Activated naive CD4-positive, alpha-beta T cell treated with Interleukin-2 at 50 U/mL for 16 hours (primary cell): ENCODE measurements at regions not wholly inside any gene's neighbourhood (a gene's known extent, or its start where the extent isn't known, plus 50 kb on each side); places are given as distances from the start of the nearest gene placed in this dataset.

Experiments used
- DNase-seq: peaks from one replicate; pipeline ENCODE4 v3.0.0-alpha.2; 2020

DNA sequence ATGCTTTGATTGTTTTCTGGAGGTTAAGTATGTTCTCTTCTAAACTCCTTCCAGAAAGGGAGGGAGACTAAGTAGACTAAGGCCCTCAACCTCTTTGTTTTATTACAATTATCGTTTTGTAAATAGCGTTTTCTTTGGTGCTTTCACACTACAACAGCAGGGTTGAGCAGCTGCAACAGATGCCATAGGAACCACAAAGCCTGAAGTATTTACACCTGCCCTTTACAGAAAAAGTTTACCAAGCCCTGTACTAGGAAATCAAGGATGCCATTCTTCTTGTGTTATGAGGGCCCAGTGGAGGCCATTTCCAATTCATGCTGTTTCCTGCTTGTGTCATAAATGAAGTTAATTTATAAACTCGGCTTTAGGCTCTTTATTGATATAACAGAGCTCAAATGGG lies 914.8 kb downstream of the DCDC2C start:
- no peak for DNase-seq

GRCh38 chr2:4618630-4619228 lies 915.4 kb downstream of the DCDC2C start:
- no peak for DNase-seq

DNA sequence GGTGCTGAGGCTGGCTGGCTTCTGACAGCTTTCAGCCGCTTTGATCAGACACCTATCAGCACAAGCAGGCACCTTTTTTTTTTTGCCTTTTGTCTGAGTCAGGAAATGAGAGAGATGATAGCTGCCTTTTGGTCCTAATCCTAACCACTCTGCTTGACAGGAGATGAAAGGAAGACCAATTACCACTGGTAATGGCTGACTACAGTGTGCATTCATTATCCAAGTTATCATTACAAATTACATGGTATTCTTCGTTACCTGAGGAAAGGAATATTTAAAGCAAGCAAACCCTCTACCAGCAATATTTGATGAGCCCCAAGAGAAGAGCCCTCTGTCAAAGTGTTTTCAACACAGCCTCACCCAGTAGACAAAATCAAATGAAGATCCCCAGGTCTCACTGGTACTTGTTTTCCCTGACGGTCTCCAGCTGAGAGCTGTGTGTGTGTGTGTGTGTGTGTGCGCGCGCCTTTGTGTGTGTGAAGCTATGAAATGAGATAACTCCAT lies 925.7 kb downstream of the DCDC2C start:
- DNase-seq = no peak

GRCh38 chr2:4635289-4635688 lies 931.9 kb downstream of the DCDC2C start:
- DNase-seq = no peak

DNA sequence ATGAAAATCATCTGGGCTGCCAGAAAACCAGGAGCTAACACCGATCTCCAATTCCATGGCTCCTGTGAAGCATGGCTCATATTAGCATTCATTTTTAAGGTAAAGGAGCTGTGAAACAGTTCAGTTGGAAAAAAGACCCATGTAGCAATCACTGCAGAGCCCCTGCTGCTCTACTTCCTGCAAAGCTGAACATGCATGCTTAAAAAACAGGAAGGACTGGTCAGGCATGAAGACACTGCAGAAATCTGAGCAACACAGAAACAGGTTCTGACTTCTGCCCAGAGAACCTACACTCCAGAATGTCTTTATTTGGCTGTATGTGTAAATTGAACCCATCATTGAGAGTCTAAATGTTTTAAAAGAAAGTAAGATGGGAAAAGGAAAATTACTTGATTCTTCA lies 950.6 kb downstream of the DCDC2C start:
- no peak for DNase-seq

DNA sequence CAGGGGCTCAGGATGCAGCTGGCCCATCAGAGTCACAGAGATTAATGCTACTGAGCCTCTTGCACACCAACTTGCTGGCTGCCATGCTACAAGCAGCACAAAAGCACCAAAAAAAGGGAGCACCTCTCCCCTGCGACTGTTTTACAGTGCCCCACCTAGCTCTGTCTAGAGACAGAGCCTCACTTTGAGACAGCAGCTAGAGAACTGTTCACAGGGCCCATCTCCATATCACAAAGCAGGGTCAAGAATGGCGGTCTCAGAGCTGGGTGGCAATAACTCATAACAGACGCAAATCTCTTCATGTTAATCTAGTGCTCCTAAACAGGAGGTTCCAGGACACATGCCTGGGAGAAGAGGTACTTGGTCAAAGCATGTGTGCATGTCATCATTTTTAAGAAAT lies 953.0 kb downstream of the DCDC2C start:
- DNase-seq = no peak

DNA sequence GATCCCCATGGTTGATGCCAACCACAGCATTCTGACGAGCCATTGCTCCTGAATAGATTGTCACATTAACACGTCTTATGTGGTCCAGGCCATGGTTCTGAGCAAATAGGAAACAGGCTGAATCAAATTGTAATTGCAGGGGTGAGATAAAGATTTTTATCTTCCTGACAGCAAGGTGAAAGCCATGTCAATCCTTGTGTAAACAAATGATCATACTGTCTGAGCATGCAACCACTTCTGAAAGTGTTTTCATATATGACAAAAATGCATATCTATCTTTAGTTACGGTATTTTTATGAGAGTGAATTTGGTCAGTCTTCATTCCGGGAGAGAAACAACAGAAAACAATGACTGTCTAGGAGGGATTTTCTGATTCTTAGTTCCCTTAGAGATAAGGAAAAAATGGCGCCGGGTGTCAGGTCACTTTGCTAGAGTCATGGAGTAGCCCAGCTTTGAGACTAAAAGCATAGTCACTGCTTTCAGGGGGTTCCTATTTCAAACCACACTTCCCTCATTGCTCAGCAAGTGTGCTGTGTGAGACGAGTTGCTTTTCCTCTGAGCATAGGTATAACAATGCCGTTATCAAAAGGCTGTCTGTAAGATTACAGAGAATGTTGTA lies 958.9 kb downstream of the DCDC2C start:
- no peak for DNase-seq

- DNase-seq = no peak
Measured at GRCh38 chr2:4668381-4668780, 965.0 kb downstream of the DCDC2C start.

- DNase-seq = no peak
Measured at GRCh38 chr2:4670331-4670730, 967.0 kb downstream of the DCDC2C start.

GRCh38 chr2:4673025-4673489 lies 969.7 kb downstream of the DCDC2C start:
- no peak for DNase-seq

DNA sequence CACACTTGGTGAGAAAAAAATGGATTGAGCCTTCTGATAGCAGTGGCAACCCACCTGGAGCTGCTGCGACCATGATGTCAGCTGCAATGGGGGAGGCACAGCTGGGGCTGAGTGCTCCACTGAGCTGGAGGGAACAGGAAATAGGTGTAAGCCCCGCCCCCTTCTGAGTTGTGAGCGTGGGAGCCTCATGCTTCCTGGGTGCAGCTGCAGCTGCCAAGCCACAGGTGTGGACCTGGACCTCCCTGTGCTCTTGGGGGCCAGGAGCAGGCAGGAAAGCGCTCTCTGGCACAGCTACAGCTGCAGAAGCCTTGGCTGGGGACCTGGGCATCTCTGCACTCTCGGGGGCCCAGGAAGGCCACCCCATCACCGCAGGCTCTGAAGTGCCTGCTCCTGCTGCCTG lies 970.6 kb downstream of the DCDC2C start:
- DNase-seq = peak; percentile 7

DNA sequence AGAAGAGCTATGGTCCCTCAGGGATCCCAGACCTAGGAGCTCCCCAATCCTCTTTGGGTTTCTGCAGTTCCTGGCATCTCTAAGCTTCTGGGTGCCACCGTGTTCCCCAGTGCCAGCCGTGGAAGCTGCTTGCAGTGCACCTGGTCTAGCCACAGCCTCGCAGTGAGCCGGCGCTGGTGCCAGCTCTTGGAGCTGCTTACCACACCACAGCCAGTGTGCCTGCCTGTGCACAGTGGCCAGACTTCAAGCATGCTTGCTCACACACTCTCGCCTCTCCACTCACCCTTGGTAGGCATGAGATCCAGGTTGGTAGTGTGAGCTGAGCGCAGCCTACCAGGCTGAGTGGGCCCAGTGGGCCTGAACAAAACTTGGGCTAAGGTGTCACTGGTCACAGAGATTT lies 971.9 kb downstream of the DCDC2C start:
- no peak for DNase-seq

DNA sequence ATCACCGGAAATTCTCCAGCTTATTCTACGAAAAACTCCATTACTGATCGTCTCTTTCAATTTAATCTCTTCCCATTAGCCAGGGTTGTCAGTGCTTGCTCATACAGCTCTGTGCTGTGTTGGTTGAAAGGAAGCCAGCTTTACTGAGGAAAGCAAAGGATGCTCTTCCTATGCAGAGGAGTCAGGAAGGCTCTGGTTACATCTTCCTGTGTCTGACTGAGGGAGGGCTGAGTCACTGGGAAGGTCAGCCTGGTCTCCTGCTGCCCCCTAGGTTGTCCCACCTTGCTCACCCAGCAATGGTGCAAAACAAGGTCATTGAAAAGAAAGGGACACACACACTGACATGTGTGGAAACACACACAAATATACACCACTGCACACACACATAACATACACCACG lies 975.6 kb downstream of the DCDC2C start:
- no peak for DNase-seq

GRCh38 chr2:4679391-4679790 lies 976.0 kb downstream of the DCDC2C start:
- no peak for DNase-seq

GRCh38 chr2:4684921-4685320 lies 981.5 kb downstream of the DCDC2C start:
- no peak for DNase-seq

- DNase-seq = no peak
Measured at GRCh38 chr2:4690913-4691312, 987.5 kb downstream of the DCDC2C start.

DNA sequence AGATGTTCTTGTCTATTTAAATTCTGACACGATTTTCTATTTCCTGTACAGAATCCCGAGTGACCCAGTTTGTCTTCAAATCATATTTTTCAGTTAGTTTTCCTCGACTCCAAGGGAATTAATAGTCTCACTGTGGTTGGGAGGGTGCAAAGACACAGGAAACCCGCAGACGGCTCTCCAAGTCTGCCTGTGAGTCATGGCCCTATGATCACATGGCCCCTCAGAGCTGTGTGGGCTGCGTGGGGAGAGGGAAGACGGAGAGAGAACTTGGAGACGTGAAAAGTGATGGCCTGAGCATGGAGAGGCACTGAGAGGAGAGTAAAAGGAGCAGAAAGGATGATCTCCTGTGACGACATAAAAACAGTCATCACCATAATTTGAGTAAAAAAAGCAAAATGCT lies 989.9 kb downstream of the DCDC2C start:
- DNase-seq = no peak

DNA sequence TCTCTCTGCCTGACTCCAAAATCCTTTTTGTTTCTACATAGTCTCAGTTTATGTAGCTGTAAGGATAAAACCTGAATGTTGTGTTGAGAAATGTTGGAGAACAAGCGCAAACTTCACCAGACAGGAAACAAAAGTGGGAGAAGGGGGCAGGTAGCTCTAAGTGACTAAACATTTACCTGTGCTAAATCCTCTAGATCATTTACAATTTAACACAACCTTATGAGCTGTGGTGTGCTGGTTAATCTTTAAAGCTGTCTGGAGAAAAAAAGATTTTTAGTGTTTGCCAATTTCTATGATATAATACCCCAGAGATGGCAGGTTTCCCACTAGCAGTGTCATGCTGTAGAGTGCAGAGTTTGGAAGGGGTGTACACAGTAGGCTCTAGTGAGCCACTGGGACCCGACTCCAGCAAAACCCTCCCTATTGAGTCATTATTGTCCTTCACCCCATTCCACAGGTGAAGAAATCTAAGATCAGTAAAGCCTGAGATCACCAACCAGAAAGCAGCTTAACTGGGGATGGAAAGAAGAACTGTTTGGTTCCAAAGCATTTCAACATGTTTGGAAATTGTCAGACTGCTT lies 992.0 kb downstream of the DCDC2C start:
- DNase-seq = no peak

- DNase-seq = no peak
Measured at GRCh38 chr2:4715065-4715464, 977.1 kb upstream of the SOX11 start.

DNA sequence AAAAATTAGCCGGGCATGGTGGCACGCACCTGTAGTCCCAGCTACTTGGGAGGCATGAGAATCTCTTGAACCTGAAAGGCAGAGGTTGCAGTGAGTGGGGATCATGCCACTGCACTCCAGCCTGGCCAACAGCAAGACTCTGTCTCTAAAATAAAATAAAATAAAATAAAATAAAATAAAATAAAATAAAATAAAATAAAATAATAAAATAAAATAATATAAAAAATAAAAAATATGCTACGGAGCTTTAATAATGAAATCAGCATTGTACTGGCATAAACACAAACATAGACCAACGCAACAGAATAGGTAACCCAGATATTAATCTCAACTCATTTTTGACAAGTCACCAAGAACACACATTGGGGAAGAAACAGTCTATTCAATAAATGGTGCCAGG lies 973.4 kb upstream of the SOX11 start:
- DNase-seq = no peak

DNA sequence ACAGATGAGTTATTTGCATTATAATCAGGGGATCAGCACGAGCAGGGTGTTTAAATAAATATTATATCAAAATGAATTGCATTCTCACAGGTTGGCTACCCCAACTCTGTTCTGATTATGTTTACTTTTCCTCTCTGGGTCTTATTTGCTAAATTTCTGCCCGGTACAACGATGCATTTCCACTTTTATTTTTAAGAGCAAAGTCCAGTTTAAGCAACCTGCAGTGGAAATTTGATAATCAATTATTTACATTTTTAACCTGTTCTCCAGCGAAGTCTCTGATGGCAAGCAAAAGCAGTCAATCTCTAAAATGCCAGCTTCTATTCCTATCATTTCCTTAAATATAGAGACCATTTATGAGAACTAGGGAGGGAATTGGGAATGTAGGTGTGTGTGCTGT lies 966.6 kb upstream of the SOX11 start:
- DNase-seq = no peak

GRCh38 chr2:4732560-4732959 lies 959.6 kb upstream of the SOX11 start:
- no peak for DNase-seq

DNA sequence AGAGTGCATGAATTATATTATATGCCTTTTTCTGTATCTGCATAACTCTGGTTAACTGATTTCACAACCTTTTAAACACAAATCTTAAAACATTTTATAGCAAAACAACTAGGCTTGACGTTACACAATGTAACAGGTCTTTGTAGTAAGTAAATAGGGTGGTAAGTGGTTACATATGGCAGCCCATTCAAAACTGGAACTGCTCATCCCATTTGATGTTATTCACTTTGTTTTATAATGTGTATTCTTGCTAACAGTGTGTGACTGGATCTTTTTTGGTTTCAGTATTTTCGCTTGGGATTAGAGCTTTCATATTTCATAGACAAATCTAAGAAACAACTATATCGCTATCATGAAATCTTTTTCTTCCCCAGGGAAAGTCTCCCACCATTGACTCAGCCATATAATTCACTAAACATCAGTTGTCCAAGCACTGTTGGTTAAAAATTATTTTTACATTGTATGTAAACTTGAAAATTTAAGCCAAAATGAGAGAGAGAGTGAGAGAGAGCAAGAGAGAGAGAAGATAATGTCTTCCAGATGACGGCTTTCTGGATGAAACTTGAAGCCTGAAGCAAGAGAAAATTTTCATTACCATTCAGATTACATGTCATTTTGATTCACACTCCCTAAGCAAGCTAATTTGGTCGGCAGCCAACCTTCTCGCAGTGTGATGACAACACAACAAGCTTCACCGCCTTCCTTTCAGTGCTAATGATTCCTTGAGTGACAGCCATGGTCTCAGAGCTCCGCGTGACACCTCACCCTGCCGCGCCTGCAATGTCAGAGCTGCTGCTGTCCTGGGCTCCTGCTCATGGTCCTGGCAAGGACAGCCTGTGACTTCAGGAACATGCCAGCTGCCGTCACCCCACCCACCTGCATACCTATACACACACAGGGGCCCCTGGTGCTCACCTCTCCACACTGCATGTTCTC lies 946.9 kb upstream of the SOX11 start:
- no peak for DNase-seq
